Mesenchymal stem cell (in vitro differentiated cells and primary cell): ENCODE measurements at regions not wholly inside any gene's neighbourhood (a gene's known extent, or its start where the extent isn't known, plus 50 kb on each side); places are given as distances from the start of the nearest gene placed in this dataset.
A peak's percentile ranks its signal among the peaks of the same experiment; 100 is the strongest.

Source experiments
- DNase-seq: peaks from one replicate; pipeline ENCODE4 v3.0.0-alpha.2; 2013
- H2AFZ ChIP-seq: one replicate; pipeline ENCODE4 v1.6.1; 2013; ENCODE audit warnings: low read depth, mild to moderate bottlenecking, control low read depth, inconsistent platforms, low read length, moderate library complexity
- H2AK5ac ChIP-seq: 2 replicates; pipeline ENCODE4 v1.6.1; 2013; ENCODE audit warnings: low read length, moderate library complexity, mild to moderate bottlenecking, inconsistent platforms; ENCODE audit not compliant: severe bottlenecking
- H2BK120ac ChIP-seq: one replicate; pipeline ENCODE4 v1.6.1; 2013; ENCODE audit warnings: low read depth, mild to moderate bottlenecking, inconsistent platforms, low read length, moderate library complexity
- H2BK12ac ChIP-seq, 2 experiments: one replicate each; pipeline ENCODE4 v1.6.1; 2013; ENCODE audit warnings: inconsistent platforms in 2 of 2, low read length in 2 of 2, mild to moderate bottlenecking in 2 of 2, moderate library complexity in 2 of 2, control low read depth in 1 of 2
- H2BK15ac ChIP-seq: one replicate; pipeline ENCODE4 v1.6.1; 2013; ENCODE audit warnings: mild to moderate bottlenecking, low read depth, inconsistent platforms; ENCODE audit not compliant: poor library complexity, severe bottlenecking
- H2BK5ac ChIP-seq: 2 replicates; pipeline ENCODE4 v1.6.1; 2013; ENCODE audit warnings: low read depth, mild to moderate bottlenecking, low read length, control low read depth, inconsistent platforms; ENCODE audit not compliant: poor library complexity, severe bottlenecking
- H3K14ac ChIP-seq, 2 experiments: one replicate each; pipeline ENCODE4 v1.6.1; 2013; ENCODE audit warnings: inconsistent platforms in 2 of 2, low read length in 2 of 2, control low read depth in 1 of 2, mild to moderate bottlenecking in 1 of 2, moderate library complexity in 1 of 2
- H3K18ac ChIP-seq, 2 experiments: one replicate each; pipeline ENCODE4 v1.6.1; 2013; ENCODE audit warnings: inconsistent platforms in 2 of 2, low read length in 2 of 2, control low read depth in 1 of 2, low read depth in 1 of 2, mild to moderate bottlenecking in 1 of 2
- H3K23ac ChIP-seq, 2 experiments: one replicate each; pipeline ENCODE4 v1.6.1; 2013; ENCODE audit warnings: inconsistent platforms in 2 of 2, low read length in 2 of 2, mild to moderate bottlenecking in 2 of 2, moderate library complexity in 2 of 2, control low read depth in 1 of 2
- H3K27ac ChIP-seq: 2 replicates; pipeline ENCODE4 v1.5.1; 2013; ENCODE audit warnings: mild to moderate bottlenecking, moderate library complexity, low read length, control low read depth, inconsistent platforms; ENCODE audit not compliant: poor library complexity, severe bottlenecking
- H3K27me3 ChIP-seq, 2 experiments: 2 replicates each; pipeline versions ENCODE4 v1.6.1 to v1.7.0; 2013; ENCODE audit warnings: low read length in 2 of 2, mild to moderate bottlenecking in 2 of 2, moderate library complexity in 2 of 2, control low read depth in 1 of 2, inconsistent platforms in 1 of 2; ENCODE audit not compliant: control insufficient read depth in 1 of 2, insufficient read depth in 1 of 2
- H3K36me3 ChIP-seq, 2 experiments: 2 replicates each; pipeline versions ENCODE4 v1.6.1 to v1.7.0; 2013; ENCODE audit warnings: low read length in 2 of 2, control low read depth in 1 of 2, inconsistent platforms in 1 of 2, low read depth in 1 of 2, mild to moderate bottlenecking in 1 of 2; ENCODE audit not compliant: insufficient read depth in 2 of 2, control insufficient read depth in 1 of 2
- H3K4ac ChIP-seq, 2 experiments: one replicate each; pipeline ENCODE4 v1.6.1; 2013; ENCODE audit warnings: inconsistent platforms in 2 of 2, low read length in 2 of 2, mild to moderate bottlenecking in 2 of 2, moderate library complexity in 2 of 2, control low read depth in 1 of 2, low read depth in 1 of 2
- H3K4me1 ChIP-seq: 2 replicates; pipeline ENCODE4 v1.6.1; 2013; ENCODE audit warnings: low read depth, low read length, control low read depth; ENCODE audit not compliant: control insufficient read depth, insufficient read depth
- H3K4me2 ChIP-seq: 2 replicates; pipeline ENCODE4 v1.6.1; 2013; ENCODE audit warnings: low read length, mild to moderate bottlenecking, inconsistent platforms; ENCODE audit not compliant: poor library complexity, severe bottlenecking
- H3K4me3 ChIP-seq, 2 experiments: 2 replicates each; pipeline versions ENCODE4 v1.5.1 to v1.7.0; 2013; ENCODE audit warnings: low read length in 2 of 2, mild to moderate bottlenecking in 2 of 2, control low read depth in 1 of 2, low read depth in 1 of 2; ENCODE audit not compliant: insufficient read depth in 1 of 2
- H3K79me1 ChIP-seq: replicated peaks from 2 replicates; pipeline ENCODE4 v1.6.1; 2013; ENCODE audit warnings: mild to moderate bottlenecking, control low read depth, low read length, inconsistent platforms; ENCODE audit not compliant: poor library complexity, severe bottlenecking
- H3K9ac ChIP-seq: 2 replicates; pipeline ENCODE4 v1.7.0; 2013; ENCODE audit warnings: mild to moderate bottlenecking, low read length, moderate library complexity
- H3K9me3 ChIP-seq: 2 replicates; pipeline ENCODE4 v1.7.0; 2013; ENCODE audit warnings: mild to moderate bottlenecking, low read length; ENCODE audit not compliant: control insufficient read depth
- H4K8ac ChIP-seq: one replicate; pipeline ENCODE4 v1.6.1; 2013; ENCODE audit warnings: inconsistent platforms, mild to moderate bottlenecking, low read length, moderate library complexity
- H4K91ac ChIP-seq: one replicate; pipeline ENCODE4 v1.6.1; 2013; ENCODE audit warnings: mild to moderate bottlenecking, low read length, inconsistent platforms
- WGBS: methylation state at CpG from one replicate; pipeline ENCODE4 v1.1.7; 2013; ENCODE audit warnings: mixed read lengths; 5-methylcytosine and 5-hydroxymethylcytosine counted together

DNA sequence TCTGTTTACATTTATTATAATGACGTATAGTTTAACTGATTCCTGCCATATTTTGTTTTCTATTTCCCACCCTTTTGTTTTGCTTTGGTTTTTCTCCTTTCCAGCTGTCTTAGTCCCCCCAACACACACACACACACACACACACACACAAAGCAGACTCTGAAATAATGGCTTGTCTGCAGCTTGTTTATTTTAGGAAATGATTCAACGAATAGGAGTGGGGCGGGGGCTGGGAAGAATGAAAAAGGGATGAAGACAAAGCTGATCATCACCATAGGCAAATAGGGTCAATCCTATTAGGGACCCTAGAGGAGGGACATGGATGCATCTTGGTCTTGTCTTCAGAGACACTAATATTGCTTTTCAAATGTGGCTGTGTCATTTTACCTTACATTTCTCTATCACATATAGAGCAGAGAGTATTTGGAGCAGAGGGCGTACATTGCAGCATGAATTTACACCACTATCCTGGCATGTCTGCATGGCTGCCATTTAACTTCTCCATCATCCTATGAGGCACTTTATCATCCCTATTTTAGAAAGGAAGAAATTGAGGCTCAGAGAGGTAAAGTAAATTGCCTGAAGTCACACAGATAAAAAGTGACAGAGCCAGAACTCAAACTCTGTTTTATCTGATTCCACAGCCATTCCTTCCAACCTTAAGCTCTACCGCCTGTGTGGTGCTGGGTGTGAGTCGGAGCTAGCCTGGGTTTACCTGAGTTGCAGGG, 147.2 kb upstream of the TPM1 start:
- Histone ChIP-seq H3K23ac (no peak overlapping the region), H2BK120ac (peak overlapping the region; percentile 91), H3K27ac (peak overlapping the region; percentile 98), H3K36me3 (no peaks in the 10 kb centered on the region), H4K8ac (peak overlapping the region; percentile 99), H2AK5ac (peak overlapping the region; percentile 95), H2BK5ac (peak overlapping the region; percentile 95), H3K9me3 (no peaks in the 10 kb centered on the region), H2BK15ac (peak overlapping the region; percentile 94), H2AFZ (no peak overlapping the region), H3K4ac (peak overlapping the region; percentile 44 to 77), H3K4me1 (peaks cover 18% of the 10 kb centered on the region), H3K27me3 (no peaks in the 10 kb centered on the region), H2BK12ac (peak overlapping the region; percentile 81 to 99), H3K79me1 (peaks cover 2% of the 10 kb centered on the region), H3K4me2 (no peak overlapping the region), H3K9ac (peak overlapping the region; percentile 76), H4K91ac (peak overlapping the region; percentile 99), H3K4me3 (no peak overlapping the region), H3K18ac (peak overlapping the region; percentile 77 to 99), H3K14ac (no peak overlapping the region)
- 43% methylated on average over 5 of the region's 6 CpGs for WGBS
- DNase-seq, result peak; percentile 86

DNA sequence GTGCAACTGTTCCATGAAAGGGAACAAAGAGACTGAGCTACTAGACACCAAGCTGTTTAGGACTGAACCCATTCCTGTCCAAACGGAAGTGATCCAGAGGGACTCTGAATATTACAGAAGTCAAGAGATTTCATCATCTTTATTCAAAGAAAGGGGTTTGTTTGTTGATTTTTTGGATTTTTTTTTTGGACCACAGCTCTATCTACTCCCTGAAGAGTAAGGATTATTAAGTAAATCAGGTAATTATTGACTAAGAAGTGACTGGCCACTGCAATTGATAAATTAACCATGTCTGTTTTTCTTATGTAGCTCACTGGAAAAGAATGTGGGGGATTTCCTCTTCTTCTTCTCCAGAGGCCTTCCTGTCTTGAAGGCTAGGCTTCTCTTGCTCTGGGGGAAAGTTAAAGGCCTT, 146.6 kb upstream of the TPM1 start:
- Histone ChIP-seq H4K91ac (peak overlapping the region; percentile 99), H3K36me3 (no peaks in the 10 kb centered on the region), H2AK5ac (peak overlapping the region; percentile 98), H2BK12ac (peak overlapping the region; percentile 99), H3K9ac (peak overlapping the region; percentile 76), H3K4ac (peak overlapping the region; percentile 89 to 100), H3K9me3 (no peaks in the 10 kb centered on the region), H4K8ac (peak overlapping the region; percentile 99), H3K79me1 (peaks cover 2% of the 10 kb centered on the region), H2AFZ (peak overlapping the region; percentile 46), H3K4me1 (peaks cover 19% of the 10 kb centered on the region), H3K27me3 (no peaks in the 10 kb centered on the region), H3K27ac (peak overlapping the region; percentile 99), H3K23ac (no peak overlapping the region), H2BK15ac (peak overlapping the region; percentile 94), H3K4me2 (no peak overlapping the region), H3K18ac (peak overlapping the region; percentile 99), H3K14ac (no peak overlapping the region), H2BK5ac (peak overlapping the region; percentile 100), H2BK120ac (peak overlapping the region; percentile 91), H3K4me3 (no peak overlapping the region)
- DNase-seq, result peak; percentile 95
- 0% methylated on average over 1 of the region's 1 CpG for WGBS

DNA sequence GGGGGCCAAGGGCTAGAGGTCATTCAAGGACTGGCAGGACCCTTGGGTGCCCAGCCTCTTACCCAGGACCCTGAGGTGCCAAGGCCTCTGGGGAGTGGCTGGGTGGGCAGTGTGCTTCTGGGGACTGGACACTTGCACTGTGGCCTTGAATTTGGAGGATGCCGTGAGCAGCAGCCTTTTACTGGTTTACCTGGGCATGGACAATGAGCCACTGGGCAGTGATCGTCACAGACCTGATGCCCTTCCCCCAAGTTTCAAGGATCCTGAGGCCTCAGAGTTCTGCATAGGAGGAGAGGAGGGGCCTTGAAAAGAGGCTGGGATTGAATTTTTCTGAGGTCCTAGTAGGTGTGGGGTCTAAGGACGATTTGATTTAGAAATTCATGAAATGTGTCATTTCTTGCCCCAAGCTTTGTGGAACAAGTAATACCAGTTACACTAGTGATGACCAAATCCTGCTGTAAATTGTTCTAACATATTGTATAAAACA, 146.1 kb upstream of the TPM1 start:
- H3K9ac ChIP-seq, result peak overlapping the region; percentile 76
- peak overlapping the region; percentile 98 for H2AK5ac ChIP-seq
- H4K91ac ChIP-seq, result peak overlapping the region; percentile 96
- H3K4me1 ChIP-seq, result peaks cover 19% of the 10 kb centered on the region
- 37% methylated on average over 2 of the region's 3 CpGs for WGBS
- peak overlapping the region; percentile 99 for H3K27ac ChIP-seq
- H3K18ac ChIP-seq, result peak overlapping the region; percentile 87 to 99
- H4K8ac ChIP-seq, result peak overlapping the region; percentile 92
- no peaks in the 10 kb centered on the region for H3K9me3 ChIP-seq
- no peak overlapping the region for H3K4me3 ChIP-seq
- peak overlapping the region; percentile 89 to 100 for H3K4ac ChIP-seq
- peak overlapping the region; percentile 38 for H2BK15ac ChIP-seq
- H3K79me1 ChIP-seq, result peaks cover 2% of the 10 kb centered on the region
- H3K36me3 ChIP-seq, result no peaks in the 10 kb centered on the region
- H2BK5ac ChIP-seq, result peak overlapping the region; percentile 100
- no peak for DNase-seq
- peak overlapping the region; percentile 83 for H2BK120ac ChIP-seq
- no peak overlapping the region for H3K4me2 ChIP-seq
- peak overlapping the region; percentile 60 to 99 for H2BK12ac ChIP-seq
- no peaks in the 10 kb centered on the region for H3K27me3 ChIP-seq
- H2AFZ ChIP-seq, result peak overlapping the region; percentile 46
- peak overlapping the region in 1 of 2 experiments; percentile 95 for H3K23ac ChIP-seq
- H3K14ac ChIP-seq, result peak overlapping the region in 1 of 2 experiments; percentile 82

DNA sequence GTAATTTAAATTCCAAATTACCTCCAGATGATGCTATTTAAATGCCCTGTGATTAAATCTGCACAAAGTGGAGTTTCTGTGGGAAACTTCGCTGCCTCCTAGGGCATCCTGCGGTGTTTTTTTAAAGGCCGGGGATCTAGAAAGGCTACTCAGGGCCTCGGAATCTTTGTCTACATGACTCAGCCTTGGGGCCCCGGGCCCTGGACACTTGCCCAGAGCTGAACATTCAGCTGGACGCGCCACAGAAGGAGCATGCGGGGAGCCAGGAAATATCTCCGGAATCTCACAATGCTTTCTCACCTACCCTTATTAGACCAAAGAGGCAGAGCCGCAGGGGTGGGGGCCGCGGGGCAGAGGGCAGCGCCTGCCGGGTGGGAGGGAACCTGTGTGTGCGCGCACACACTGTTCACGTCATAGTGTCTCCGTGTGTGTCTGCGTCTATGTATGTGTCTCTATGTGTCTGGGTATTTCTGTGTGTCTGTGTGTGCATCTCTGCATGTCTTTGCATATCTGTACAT, 145.5 kb upstream of the TPM1 start:
- peak overlapping the region; percentile 98 for H2BK120ac ChIP-seq
- peaks cover 21% of the 10 kb centered on the region for H3K4me1 ChIP-seq
- H3K9ac ChIP-seq, result peak overlapping the region; percentile 76
- peak overlapping the region; percentile 84 for H2BK15ac ChIP-seq
- H3K4me2 ChIP-seq, result peak overlapping the region; percentile 44
- peaks cover 2% of the 10 kb centered on the region for H3K79me1 ChIP-seq
- peak overlapping the region; percentile 19 to 95 for H3K4ac ChIP-seq
- no peaks in the 10 kb centered on the region for H3K36me3 ChIP-seq
- no peak overlapping the region for H3K14ac ChIP-seq
- peak; percentile 99 for DNase-seq
- H4K91ac ChIP-seq, result peak overlapping the region; percentile 90
- H2BK12ac ChIP-seq, result peak overlapping the region; percentile 66 to 99
- peak overlapping the region in 1 of 2 experiments; percentile 3 for H3K4me3 ChIP-seq
- no peak overlapping the region for H2AFZ ChIP-seq
- peak overlapping the region; percentile 100 for H2BK5ac ChIP-seq
- peak overlapping the region; percentile 99 for H3K27ac ChIP-seq
- peak overlapping the region; percentile 96 for H2AK5ac ChIP-seq
- peak overlapping the region; percentile 77 to 86 for H3K18ac ChIP-seq
- WGBS, result 1% methylated on average over 18 of the region's 19 CpGs
- no peaks in the 10 kb centered on the region for H3K27me3 ChIP-seq
- H3K9me3 ChIP-seq, result no peaks in the 10 kb centered on the region
- no peak overlapping the region for H3K23ac ChIP-seq
- H4K8ac ChIP-seq, result peak overlapping the region; percentile 84
